SK-MEL-5 (cell line): ENCODE measurements at regions not wholly inside any gene's neighbourhood (a gene's known extent, or its start where the extent isn't known, plus 50 kb on each side); places are given as distances from the start of the nearest gene placed in this dataset.
A peak's percentile ranks its signal among the peaks of the same experiment; 100 is the strongest.

ENCODE experiments used
- DNase-seq: peaks from one replicate; pipeline ENCODE4 v3.0.0-alpha.2; 2016; ENCODE audit warnings: low read depth, low spot score
- in situ Hi-C: cut with HindIII; loops from 2 replicates; pipeline ENCODE4 v1.10.0; 2016; ENCODE audit warnings: low sequenced_read_pairs, high pct_unique_total_duplicates, low pct_unique_long_range_greater_than_20kb

- in situ Hi-C loops, result no loop called here
- no peak for DNase-seq
Observed at GRCh38 chr2:145729481-145729880, 1209.6 kb upstream of the ZEB2 start.

DNA sequence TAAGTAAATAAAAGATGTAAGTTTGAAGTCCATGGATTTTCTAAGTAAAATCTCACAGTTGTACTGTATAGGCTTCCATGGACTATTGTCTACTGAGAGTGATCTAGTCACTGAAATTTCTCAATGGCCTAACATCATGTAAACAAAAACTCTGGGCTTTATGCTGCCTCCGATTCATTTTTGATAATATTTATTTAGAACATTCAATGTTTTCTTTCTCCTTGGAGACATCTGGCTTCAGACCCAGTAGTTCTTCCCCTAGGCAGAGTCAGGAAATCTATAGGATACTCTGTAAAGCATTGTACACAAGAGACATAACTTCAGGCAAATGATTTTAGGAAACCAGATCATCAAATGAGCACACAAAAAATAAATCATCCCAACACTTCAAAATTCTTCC is 1208.6 kb upstream of the ZEB2 start:
- no peak for DNase-seq

DNA sequence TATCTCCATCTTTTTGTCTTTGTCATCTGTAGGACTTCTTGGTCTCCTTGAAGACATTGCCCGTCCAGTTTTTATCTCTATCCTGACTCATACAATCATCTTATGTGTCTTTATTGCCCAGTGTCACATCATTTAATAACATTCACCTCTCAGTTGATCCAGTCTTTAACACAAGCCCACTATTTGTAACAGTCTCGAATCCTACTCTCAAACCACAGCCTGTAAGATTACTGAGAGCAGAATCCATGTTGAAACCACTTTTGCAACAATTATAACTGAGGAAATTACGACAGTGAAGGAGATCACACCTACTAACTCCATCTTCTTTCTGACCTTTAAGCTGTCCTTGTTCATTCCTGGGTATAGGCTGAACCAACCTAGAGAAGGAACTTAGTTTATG is 1206.0 kb upstream of the ZEB2 start:
- no peak for DNase-seq
- in situ Hi-C loops, result no loop called here

More for the DNA sequence above, 1208.6 kb upstream of the ZEB2 start:
- in situ Hi-C loops, result no loop called here

DNA sequence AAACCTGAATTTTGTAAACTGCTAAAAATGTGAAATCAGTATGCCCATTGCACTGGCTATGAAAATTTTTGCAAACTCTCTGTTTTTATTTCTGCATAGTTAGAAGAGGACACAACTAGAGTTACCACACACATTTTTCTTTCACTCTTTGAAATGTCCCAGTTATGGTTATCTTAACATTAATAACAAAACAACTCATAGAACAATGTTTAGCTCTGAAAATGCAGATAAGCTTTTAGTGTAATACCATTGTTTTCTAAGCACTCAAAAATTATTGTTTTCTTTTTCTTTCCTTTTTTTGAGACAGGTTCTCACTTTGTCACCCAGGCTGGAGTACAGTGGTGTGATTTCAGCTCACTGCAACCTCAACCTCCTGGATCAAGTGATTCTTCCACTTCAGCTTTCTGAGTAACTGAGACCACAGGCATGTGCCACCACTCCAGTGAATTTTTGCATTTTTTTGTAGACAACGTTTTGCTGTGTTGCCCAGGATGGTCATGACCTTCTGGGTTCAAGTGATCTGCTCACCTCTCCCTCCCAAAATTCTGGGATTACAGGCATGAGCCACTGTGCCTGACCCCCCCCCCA is 1204.5 kb upstream of the ZEB2 start:
- in situ Hi-C loops, result no loop called here
- DNase-seq, result no peak

DNA sequence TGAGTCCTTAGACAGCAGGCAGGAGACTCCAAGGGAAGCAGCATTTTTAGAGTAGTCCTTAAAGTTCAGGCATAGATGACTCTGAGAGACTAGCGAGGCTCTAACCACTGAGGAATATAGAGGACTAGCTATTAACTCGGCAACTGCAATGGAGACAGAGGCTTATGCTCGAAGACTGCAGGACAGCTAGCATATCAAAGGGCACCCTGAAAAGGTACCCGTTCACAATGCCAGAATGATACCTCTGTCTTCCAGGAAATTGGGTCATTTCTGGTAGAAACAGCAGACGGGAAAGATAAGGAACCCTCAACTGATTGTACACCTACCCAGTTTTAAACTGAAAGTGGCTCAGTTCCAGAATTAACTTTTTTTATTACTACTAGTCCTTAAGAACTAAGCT is 1204.0 kb upstream of the ZEB2 start:
- in situ Hi-C loops, result no loop called here

GRCh38 chr2:145721681-145722080 is 1201.8 kb upstream of the ZEB2 start:
- in situ Hi-C loops, result no loop called here
- DNase-seq, result peak; percentile 90

More for the DNA sequence above, 1204.0 kb upstream of the ZEB2 start:
- DNase-seq, result no peak

DNA sequence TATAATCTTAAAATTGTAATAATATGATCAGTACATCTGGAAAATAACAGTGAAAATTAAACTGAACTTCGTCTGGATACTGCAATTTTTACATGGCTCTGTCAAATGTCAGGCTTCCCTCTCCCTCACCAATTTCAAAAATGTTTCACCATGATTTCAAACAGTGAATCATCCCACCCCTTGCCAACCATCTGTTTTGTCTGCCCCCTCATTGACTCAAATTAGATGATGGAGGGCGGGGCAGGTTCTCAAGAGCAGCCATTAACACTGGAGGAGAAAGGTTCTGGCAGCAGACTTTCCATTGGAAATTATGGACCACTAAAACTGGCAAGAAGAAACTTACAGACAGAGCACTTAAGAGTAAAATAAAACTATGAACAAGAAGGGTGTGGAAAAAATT is 1195.7 kb upstream of the ZEB2 start:
- DNase-seq, result no peak
- in situ Hi-C loops, result no loop called here

DNA sequence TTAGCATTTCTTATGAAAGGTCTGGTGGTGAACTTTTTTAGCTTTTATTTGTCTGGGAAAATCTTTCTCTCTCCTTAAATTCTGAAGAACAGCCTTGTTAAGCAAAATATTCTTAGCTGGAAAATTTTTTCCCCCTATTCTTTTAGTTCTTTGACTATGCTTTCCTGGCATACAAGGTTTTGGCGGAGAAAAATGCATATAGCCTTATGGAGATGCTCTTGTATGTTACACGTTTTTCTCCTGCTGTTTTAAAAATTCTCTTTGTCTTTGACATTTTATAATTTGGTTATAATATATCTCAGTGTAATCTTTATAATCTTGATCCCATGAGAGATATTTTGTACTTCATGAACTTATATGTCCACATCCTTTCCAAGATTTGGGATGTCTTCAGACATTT is 1190.4 kb upstream of the ZEB2 start:
- no peak for DNase-seq
- in situ Hi-C loops, result no loop called here

GRCh38 chr2:145702305-145702704 is 1182.4 kb upstream of the ZEB2 start:
- DNase-seq, result no peak
- in situ Hi-C loops, result no loop called here

GRCh38 chr2:145692971-145693478 is 1173.1 kb upstream of the ZEB2 start:
- DNase-seq, result no peak
- in situ Hi-C loops, result no loop called here

- no peak for DNase-seq
- in situ Hi-C loops, result no loop called here
Observed at GRCh38 chr2:145691659-145692058, 1171.7 kb upstream of the ZEB2 start.

- no peak for DNase-seq
- in situ Hi-C loops, result no loop called here
Observed at GRCh38 chr2:145690183-145690778, 1170.4 kb upstream of the ZEB2 start.

DNA sequence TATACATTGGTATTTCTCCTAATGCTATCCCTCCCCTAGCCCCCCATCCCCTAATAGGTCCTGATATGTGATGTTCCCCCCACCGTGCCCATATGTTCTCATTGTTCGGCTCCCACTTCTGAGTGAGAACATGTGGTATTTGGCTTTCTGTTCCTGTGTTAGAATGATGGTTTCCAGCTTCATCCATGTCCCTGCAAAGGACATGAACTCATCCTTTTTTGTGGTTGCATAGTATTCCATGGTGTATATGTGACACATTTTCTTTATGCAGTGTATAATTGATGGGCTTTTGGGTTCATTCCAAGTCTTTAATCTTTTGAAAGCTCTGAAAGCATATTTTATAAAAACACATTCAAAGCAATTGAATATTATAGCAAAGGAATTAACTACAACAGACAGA is 1169.4 kb upstream of the ZEB2 start:
- DNase-seq, result no peak
- in situ Hi-C loops, result no loop called here

GRCh38 chr2:145688156-145688555 is 1168.2 kb upstream of the ZEB2 start:
- DNase-seq, result no peak
- in situ Hi-C loops, result no loop called here

- DNase-seq, result no peak
- in situ Hi-C loops, result no loop called here
Observed at GRCh38 chr2:145687442-145688134, 1167.7 kb upstream of the ZEB2 start.

GRCh38 chr2:145685383-145686050 is 1165.6 kb upstream of the ZEB2 start:
- in situ Hi-C loops, result no loop called here

DNA sequence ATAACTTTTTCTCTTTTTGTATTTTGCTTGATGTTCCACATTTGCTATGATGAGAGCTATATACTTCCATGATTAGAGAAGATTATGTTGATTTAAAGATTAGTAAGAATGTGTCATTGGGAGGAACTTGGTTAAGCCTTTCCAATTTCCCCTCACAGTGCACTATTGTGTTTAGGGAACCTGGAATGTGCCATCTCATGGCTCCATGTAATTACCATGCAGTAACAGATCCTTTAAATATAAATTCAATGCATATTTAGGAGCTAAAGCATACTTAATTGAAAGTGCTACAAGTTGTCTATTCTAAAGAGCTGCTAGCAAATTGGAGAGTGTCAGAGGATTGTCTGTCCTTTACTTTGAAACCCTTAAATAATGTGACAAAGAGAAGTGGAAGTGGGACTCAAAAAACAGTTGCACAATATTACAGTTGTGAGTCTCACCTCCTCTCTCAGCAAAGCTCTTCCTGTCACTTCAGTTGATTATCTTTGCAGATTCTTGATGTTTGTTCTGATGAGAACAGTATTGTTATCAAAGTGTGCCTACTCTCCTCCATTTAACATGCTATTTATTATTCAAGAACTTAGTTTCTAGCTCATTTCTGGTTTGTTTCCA is 1162.7 kb upstream of the ZEB2 start:
- in situ Hi-C loops, result no loop called here
- DNase-seq, result no peak

More at GRCh38 chr2:145685383-145686050, 1165.6 kb upstream of the ZEB2 start:
- no peak for DNase-seq

GRCh38 chr2:145680276-145680675 is 1160.4 kb upstream of the ZEB2 start:
- DNase-seq, result no peak
- in situ Hi-C loops, result no loop called here
